H9 (cell line): ENCODE measurements at regions not wholly inside any gene's neighbourhood (a gene's known extent, or its start where the extent isn't known, plus 50 kb on each side); places are given as distances from the start of the nearest gene placed in this dataset.
A peak's percentile ranks its signal among the peaks of the same experiment; 100 is the strongest.

ENCODE experiments used
- DNase-seq: peaks from one replicate; pipeline ENCODE4 v3.0.0-alpha.2; 2017
- H2AFZ ChIP-seq: one replicate; pipeline ENCODE4 v1.6.1; 2013; ENCODE audit warnings: mild to moderate bottlenecking, low read length, control low read depth, moderate library complexity
- H2AK5ac ChIP-seq: 2 replicates; pipeline ENCODE4 v1.6.1; 2013; ENCODE audit warnings: low read length, control low read depth, mixed read lengths; ENCODE audit not compliant: insufficient read length
- H2BK120ac ChIP-seq: one replicate; pipeline ENCODE4 v1.6.1; 2013; ENCODE audit warnings: low read depth, mild to moderate bottlenecking, low read length, control low read depth, inconsistent platforms; ENCODE audit not compliant: poor library complexity, severe bottlenecking
- H2BK12ac ChIP-seq: 2 replicates; pipeline ENCODE4 v1.6.1; 2013; ENCODE audit warnings: low read length, control low read depth, mixed read lengths, low read depth; ENCODE audit not compliant: insufficient read length
- H2BK15ac ChIP-seq: 2 replicates; pipeline ENCODE4 v1.6.1; 2013; ENCODE audit warnings: low read depth, low read length, control low read depth
- H2BK20ac ChIP-seq: one replicate; pipeline ENCODE4 v1.6.1; 2013; ENCODE audit warnings: low read depth, mild to moderate bottlenecking, low read length, control low read depth, inconsistent platforms; ENCODE audit not compliant: poor library complexity, severe bottlenecking
- H2BK5ac ChIP-seq: 2 replicates; pipeline ENCODE4 v1.6.1; 2013; ENCODE audit warnings: low read length, control low read depth, mixed read lengths; ENCODE audit not compliant: insufficient read length
- H3K14ac ChIP-seq: 2 replicates; pipeline ENCODE4 v1.6.1; 2013; ENCODE audit warnings: low read length, control low read depth; ENCODE audit not compliant: insufficient read depth
- H3K18ac ChIP-seq: 2 replicates; pipeline ENCODE4 v1.6.1; 2013; ENCODE audit warnings: low read depth, mild to moderate bottlenecking, mixed read lengths, low read length, control low read depth; ENCODE audit not compliant: insufficient read length
- H3K23ac ChIP-seq: 2 replicates; pipeline ENCODE4 v1.6.1; 2013; ENCODE audit warnings: low read length, control low read depth, mixed read lengths, low read depth; ENCODE audit not compliant: insufficient read length
- H3K23me2 ChIP-seq: 2 replicates; pipeline ENCODE4 v1.6.1; 2013; ENCODE audit warnings: low read depth, mild to moderate bottlenecking, mixed read lengths, low read length, control low read depth; ENCODE audit not compliant: insufficient read length, poor library complexity, severe bottlenecking
- H3K27ac ChIP-seq: 2 replicates; pipeline ENCODE4 v1.5.1; 2013; ENCODE audit warnings: low read length, control low read depth, mixed read lengths, low read depth; ENCODE audit not compliant: insufficient read length
- H3K27me3 ChIP-seq: 2 replicates; pipeline ENCODE4 v1.6.1; 2013; ENCODE audit warnings: low read length, control low read depth, inconsistent platforms; ENCODE audit not compliant: insufficient read depth
- H3K4ac ChIP-seq: 2 replicates; pipeline ENCODE4 v1.6.1; 2013; ENCODE audit warnings: low read depth, mild to moderate bottlenecking, control low read depth, inconsistent platforms, low read length, moderate library complexity
- H3K4me1 ChIP-seq: 2 replicates; pipeline ENCODE4 v1.6.1; 2013; ENCODE audit warnings: low read length, control low read depth, inconsistent platforms; ENCODE audit not compliant: insufficient read depth
- H3K4me2 ChIP-seq: 2 replicates; pipeline ENCODE4 v1.6.1; 2013; ENCODE audit warnings: low read length, control low read depth, mixed read lengths; ENCODE audit not compliant: insufficient read length, insufficient read depth
- H3K56ac ChIP-seq: 2 replicates; pipeline ENCODE4 v1.6.1; 2013; ENCODE audit warnings: low read depth, mild to moderate bottlenecking, mixed read lengths, low read length, control low read depth; ENCODE audit not compliant: insufficient read length
- H3K79me1 ChIP-seq: 2 replicates; pipeline ENCODE4 v1.6.1; 2013; ENCODE audit warnings: low read depth, mild to moderate bottlenecking, moderate library complexity, low read length, control low read depth, inconsistent platforms; ENCODE audit not compliant: insufficient read depth, poor library complexity, severe bottlenecking
- H3K79me2 ChIP-seq: 2 replicates; pipeline ENCODE4 v1.6.1; 2013; ENCODE audit warnings: low read length, control low read depth, inconsistent platforms; ENCODE audit not compliant: insufficient read depth
- H3K9ac ChIP-seq: 2 replicates; pipeline ENCODE4 v1.6.1; 2013; ENCODE audit warnings: low read length, control low read depth, mixed read lengths; ENCODE audit not compliant: insufficient read length; ENCODE audit errors: extremely low read depth
- H3K9me3 ChIP-seq: one replicate; pipeline ENCODE4 v1.6.1; 2013; ENCODE audit warnings: low read depth, low read length, inconsistent platforms; ENCODE audit not compliant: control insufficient read depth
- H3T11ph ChIP-seq: one replicate; pipeline ENCODE4 v1.6.1; 2013; ENCODE audit warnings: mild to moderate bottlenecking, low read length, control low read depth, inconsistent platforms
- H4K20me1 ChIP-seq: one replicate; pipeline ENCODE4 v1.6.1; 2013; ENCODE audit not compliant: control insufficient read depth, insufficient read length, insufficient read depth
- H4K5ac ChIP-seq: 2 replicates; pipeline ENCODE4 v1.6.1; 2013; ENCODE audit warnings: low read depth, mild to moderate bottlenecking, mixed read lengths, low read length, control low read depth; ENCODE audit not compliant: insufficient read length
- H4K8ac ChIP-seq: replicated peaks from 2 replicates; pipeline ENCODE4 v1.6.1; 2013; ENCODE audit warnings: low read length, control low read depth, mixed read lengths, low read depth; ENCODE audit not compliant: insufficient read length
- H4K91ac ChIP-seq: 2 replicates; pipeline ENCODE4 v1.6.1; 2013; ENCODE audit warnings: low read depth, mild to moderate bottlenecking, moderate library complexity, mixed read lengths, low read length, control low read depth; ENCODE audit not compliant: insufficient read length
- H3K27ac Mint-ChIP-seq, 3 experiments: 2 replicates in 2 of 3; 3 replicates in 1 of 3; pipeline ENCODE4 v1.8.0; 2020 to 2021; ENCODE audit warnings: mixed read lengths in 3 of 3, mild to moderate bottlenecking in 1 of 3, moderate library complexity in 1 of 3
- H3K27me3 Mint-ChIP-seq: 2 replicates; pipeline ENCODE4 v1.8.0; 2021; ENCODE audit warnings: low read depth, mild to moderate bottlenecking, moderate library complexity, mixed read lengths
- H3K36me3 Mint-ChIP-seq, 3 experiments: 2 replicates in 2 of 3; 3 replicates in 1 of 3; pipeline ENCODE4 v1.8.0; 2020 to 2021; ENCODE audit warnings: low read depth in 3 of 3, mixed read lengths in 3 of 3; ENCODE audit not compliant: insufficient read depth in 1 of 3
- H3K4me1 Mint-ChIP-seq, 2 experiments: 2 replicates each; pipeline ENCODE4 v1.8.0; 2020; ENCODE audit warnings: mixed read lengths in 2 of 2
- H3K4me3 Mint-ChIP-seq, 2 experiments: 2 replicates in 1 of 2; 3 replicates in 1 of 2; pipeline ENCODE4 v1.8.0; 2020 to 2021; ENCODE audit warnings: mild to moderate bottlenecking in 2 of 2, mixed read lengths in 2 of 2, moderate library complexity in 1 of 2
- H3K9me3 Mint-ChIP-seq, 2 experiments: 2 replicates in 1 of 2; 3 replicates in 1 of 2; pipeline ENCODE4 v1.8.0; 2020; ENCODE audit warnings: mild to moderate bottlenecking in 2 of 2, mixed read lengths in 2 of 2, moderate library complexity in 1 of 2
- CTCF ChIP-seq: fragments of 200-600 bp; sonication (generic); conservative IDR thresholded peaks from 3 replicates; pipeline ENCODE4 v1.8.0; 2021; ENCODE audit warnings: antibody characterized with exemption, mild to moderate bottlenecking
- WGBS: extraction: QIAGEN DNeasy Blood & Tissue Kit; methylation state at CpG from one replicate; pipeline ENCODE4 v1.1.7; 2013; ENCODE audit warnings: missing lambda C conversion rate, low lambda C conversion rate, mixed read lengths; ENCODE audit not compliant: insufficient read length; ENCODE audit errors: extremely low coverage; 5-methylcytosine and 5-hydroxymethylcytosine counted together

GRCh38 chr5:144581044-144581443 is 410.4 kb downstream of the KCTD16 start:
- Histone ChIP-seq H3K27me3 (no peaks in the 10 kb centered on the region), H3K4me2 (no peak overlapping the region), H2AFZ (no peak overlapping the region), H3K9me3 (no peaks in the 10 kb centered on the region), H3K9ac (no peak overlapping the region), H4K8ac (no peak overlapping the region), H3K79me1 (no peaks in the 10 kb centered on the region), H2BK20ac (no peak overlapping the region), H3K4ac (no peak overlapping the region), H2BK12ac (no peak overlapping the region), H4K5ac (no peak overlapping the region), H2BK15ac (peak overlapping the region; percentile 37; the same call in 1 of the 2 replicates), H3K27ac (no peak overlapping the region), H3K23me2 (no peaks in the 10 kb centered on the region), H3K4me1 (no peaks in the 10 kb centered on the region; the same call in 1 of the 2 replicates), H3K18ac (no peak overlapping the region), H3K79me2 (no peaks in the 10 kb centered on the region), H2BK5ac (no peak overlapping the region), H3T11ph (no peak overlapping the region), H4K91ac (no peak overlapping the region), H2AK5ac (no peak overlapping the region), H4K20me1 (no peaks in the 10 kb centered on the region), H3K23ac (no peak overlapping the region), H3K14ac (no peak overlapping the region), H2BK120ac (no peak overlapping the region), H3K56ac (no peak overlapping the region)
- Mint-ChIP-seq H3K9me3 (peaks cover 0 to 4% of the 10 kb centered on the region in 2 experiments; a peak in 2 of 5 replicates), H3K27ac (no peak overlapping the region), H3K4me3 (no peak overlapping the region), H3K4me1 (peaks cover 34 to 36% of the 10 kb centered on the region in 2 experiments), H3K27me3 (no peaks in the 10 kb centered on the region), H3K36me3 (peaks cover 0 to 5% (median 0%) of the 10 kb centered on the region in 3 experiments; a peak in 2 of 7 replicates)
- TF ChIP-seq CTCF: no peak
- no CpG with 5 or more reads among the region's 9 CpGs for WGBS
- DNase-seq: no peak
